Right atrium auricular region (tissue), 2 donors: ENCODE measurements at regions not wholly inside any gene's neighbourhood (a gene's known extent, or its start where the extent isn't known, plus 50 kb on each side); places are given as distances from the start of the nearest gene placed in this dataset.

ENCODE experiments used
- DNase-seq: peaks from one replicate; pipeline ENCODE4 v3.0.0-alpha.2; 2019; ENCODE audit warnings: low spot score
- H3K27ac ChIP-seq, 2 donors: fragments of 200-600 bp; sonication (generic); 1 replicate in 1 of 2; 2 replicates in 1 of 2; pipeline ENCODE4 v1.5.1; 2016 to 2019
- H3K27me3 ChIP-seq, 2 donors: fragments of 200-600 bp; sonication (generic); one replicate each; pipeline versions ENCODE4 v1.5.1 to v1.6.0; 2017 to 2019
- H3K36me3 ChIP-seq: fragments of 200-600 bp; sonication (generic); one replicate; pipeline ENCODE4 v1.5.1; 2016
- H3K4me1 ChIP-seq, 2 donors: fragments of 200-600 bp; sonication (generic); one replicate each; pipeline versions ENCODE4 v1.5.1 to v1.6.0; 2017 to 2019
- H3K4me3 ChIP-seq, 2 donors: fragments of 200-600 bp; sonication (generic); 1 replicate in 1 of 2; 2 replicates in 1 of 2; pipeline ENCODE4 v1.5.1; 2017 to 2019; ENCODE audit warnings: mild to moderate bottlenecking in 1 of 2, moderate library complexity in 1 of 2
- H3K9me3 ChIP-seq, 2 donors: fragments of 200-600 bp; sonication (generic); one replicate each; pipeline ENCODE4 v1.5.1; 2019
- CTCF ChIP-seq, 2 donors: fragments of 200-600 bp; sonication (generic); IDR thresholded peaks; one replicate each; pipeline ENCODE4 v1.5.1; 2019; ENCODE audit warnings: antibody characterized with exemption in 2 of 2

GRCh38 chr2:217285926-217286325 is 426.1 kb upstream of the TNP1 start:
- no peaks in the 10 kb centered on the region for H3K27me3 ChIP-seq
- DNase-seq, result no peak
- no peak for TF ChIP-seq CTCF (IDR thresholded peaks at IDR 0.05)
- no peak overlapping the region for H3K4me3 ChIP-seq
- no peak overlapping the region for H3K27ac ChIP-seq
- H3K9me3 ChIP-seq, result no peaks in the 10 kb centered on the region
- peaks cover 0 to 8% of the 10 kb centered on the region in 2 donors for H3K4me1 ChIP-seq
- H3K36me3 ChIP-seq, result no peaks in the 10 kb centered on the region

GRCh38 chr2:217283460-217283859 is 423.6 kb upstream of the TNP1 start:
- no peak for DNase-seq

GRCh38 chr2:217282531-217282930 is 422.7 kb upstream of the TNP1 start:
- TF ChIP-seq CTCF (IDR thresholded peaks at IDR 0.05), result no peak
- DNase-seq, result no peak
- no peaks in the 10 kb centered on the region for H3K27me3 ChIP-seq
- peaks cover 0 to 30% of the 10 kb centered on the region in 2 donors for H3K4me1 ChIP-seq
- no peak overlapping the region for H3K27ac ChIP-seq
- H3K36me3 ChIP-seq, result no peaks in the 10 kb centered on the region
- no peaks in the 10 kb centered on the region for H3K9me3 ChIP-seq
- H3K4me3 ChIP-seq, result no peak overlapping the region

More at GRCh38 chr2:217283460-217283859, 423.6 kb upstream of the TNP1 start:
- H3K4me3 ChIP-seq, result no peak overlapping the region
- H3K27ac ChIP-seq, result no peak overlapping the region
- no peaks in the 10 kb centered on the region for H3K9me3 ChIP-seq
- peaks cover 0 to 20% of the 10 kb centered on the region in 2 donors for H3K4me1 ChIP-seq
- no peaks in the 10 kb centered on the region for H3K36me3 ChIP-seq
- no peaks in the 10 kb centered on the region for H3K27me3 ChIP-seq
- no peak for TF ChIP-seq CTCF (IDR thresholded peaks at IDR 0.05)

- no peak for DNase-seq
- Histone ChIP-seq H3K27ac (peak overlapping the region in 1 of 2 donors; percentile 7), H3K9me3 (no peaks in the 10 kb centered on the region), H3K27me3 (no peaks in the 10 kb centered on the region), H3K4me3 (no peak overlapping the region), H3K36me3 (no peaks in the 10 kb centered on the region), H3K4me1 (peaks cover 0 to 32% of the 10 kb centered on the region in 2 donors)
- TF ChIP-seq CTCF (IDR thresholded peaks at IDR 0.05), result no peak
Measured at GRCh38 chr2:217279556-217279955, 419.7 kb upstream of the TNP1 start.

GRCh38 chr2:217279140-217279539 is 419.3 kb upstream of the TNP1 start:
- H3K27ac ChIP-seq, result peak overlapping the region in 1 of 2 donors; percentile 7

More at GRCh38 chr2:217279140-217279539, 419.3 kb upstream of the TNP1 start:
- DNase-seq, result no peak
- Histone ChIP-seq H3K27me3 (no peaks in the 10 kb centered on the region), H3K9me3 (no peaks in the 10 kb centered on the region), H3K4me1 (peaks cover 0 to 32% of the 10 kb centered on the region in 2 donors), H3K4me3 (no peak overlapping the region), H3K36me3 (no peaks in the 10 kb centered on the region)
- no peak for TF ChIP-seq CTCF (IDR thresholded peaks at IDR 0.05)
